HG03439 (cell line): ENCODE measurements at regions not wholly inside any gene's neighbourhood (a gene's known extent, or its start where the extent isn't known, plus 50 kb on each side); places are given as distances from the start of the nearest gene placed in this dataset.
"Not testable (repeated sequence)": the region's sequence is repeated elsewhere in the genome, so short reads cannot be mapped to it uniquely, and the experiment has no call there.

Source experiments
- ATAC-seq: cut with Tn5 transposase; IDR thresholded peaks from one replicate; pipeline ENCODE4 v1.9.1; 2021; ENCODE audit warnings: mild to moderate bottlenecking, moderate library complexity; ENCODE audit not compliant: unreplicated experiment

DNA sequence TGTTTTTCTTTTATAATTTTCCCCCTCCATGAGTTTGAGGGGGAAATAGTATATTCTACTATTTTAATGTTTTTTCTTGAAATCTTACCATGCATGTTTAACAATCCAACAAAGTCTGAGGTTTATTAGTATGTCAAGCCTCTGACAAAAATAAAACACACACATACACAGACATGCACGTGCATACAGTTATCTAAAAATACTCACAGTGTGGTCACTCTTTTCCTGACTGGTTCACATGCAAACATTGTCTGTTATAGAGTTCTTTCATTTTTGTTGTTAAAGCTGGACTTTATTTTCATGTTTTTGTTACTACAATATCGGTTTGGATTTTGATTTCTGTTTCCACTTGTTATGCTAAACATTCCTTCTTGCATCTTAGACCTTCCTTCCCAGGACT is 236.6 kb downstream of the MFSD1 start:
- ATAC-seq, result no peak

DNA sequence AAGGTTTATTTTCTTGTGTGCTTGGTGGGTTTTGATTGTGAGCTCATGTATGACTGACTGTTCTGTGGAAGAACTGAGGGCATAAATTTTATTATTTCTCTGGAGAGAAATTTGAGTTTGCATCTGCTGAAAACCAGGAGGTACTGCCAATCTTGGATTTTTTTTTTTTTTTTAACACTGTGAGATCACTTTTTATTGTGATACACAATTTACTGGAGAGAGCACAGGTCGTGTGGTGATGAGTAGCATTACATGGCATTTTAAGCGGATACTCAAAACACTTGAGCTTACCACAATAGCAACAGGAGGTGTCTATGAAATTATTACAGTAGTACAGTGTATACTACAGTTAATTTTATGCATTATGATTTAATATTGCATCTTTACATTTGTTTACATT is 237.4 kb downstream of the MFSD1 start:
- ATAC-seq, result no peak

DNA sequence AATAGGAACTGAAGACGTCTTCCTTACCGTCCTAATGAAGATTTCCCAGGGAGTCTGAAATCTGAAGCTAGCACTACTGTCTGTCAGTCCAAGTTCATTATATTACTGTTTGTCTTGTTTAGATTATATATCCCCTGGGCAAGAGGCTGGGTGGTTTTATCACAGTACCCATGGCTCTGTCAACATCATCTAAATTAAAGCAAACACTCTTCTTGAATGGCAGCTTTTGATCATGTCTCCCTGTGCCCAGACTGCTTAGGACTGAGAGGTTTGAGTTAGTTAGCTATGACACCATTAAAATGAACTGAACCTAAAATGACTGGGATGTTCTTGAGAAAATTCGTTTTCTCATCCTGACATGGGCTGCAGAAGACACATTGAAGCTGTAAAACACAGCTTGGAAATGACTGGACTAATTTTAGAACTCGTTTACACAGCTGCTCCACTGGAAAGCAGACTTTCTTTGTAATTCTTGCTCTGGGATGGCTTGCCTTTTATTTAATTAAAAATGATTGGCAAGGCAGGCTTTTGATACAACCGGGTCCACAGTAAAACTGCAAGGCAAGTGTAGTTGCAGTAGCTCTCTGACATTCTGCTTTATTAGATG is 243.5 kb downstream of the MFSD1 start:
- ATAC-seq, result no peak

DNA sequence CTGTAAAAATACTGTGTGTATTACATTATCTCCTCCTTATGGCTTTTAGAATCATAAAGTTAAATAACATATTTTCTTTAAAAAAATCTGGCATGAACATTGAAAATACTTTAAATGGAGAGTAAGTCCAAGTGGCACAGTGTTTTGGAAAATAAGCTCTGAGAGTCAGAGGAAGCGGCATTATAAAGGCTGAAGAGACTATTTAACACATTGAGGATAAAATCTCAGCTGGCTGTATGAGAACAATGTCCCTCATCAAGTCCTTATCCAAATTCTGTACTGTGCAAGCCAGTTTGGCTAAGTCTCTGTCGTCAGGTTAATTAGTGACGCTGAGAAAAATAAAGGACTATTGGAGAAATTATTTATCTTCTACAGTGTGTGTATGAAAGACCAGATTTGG is 245.5 kb downstream of the MFSD1 start:
- ATAC-seq, result no peak

DNA sequence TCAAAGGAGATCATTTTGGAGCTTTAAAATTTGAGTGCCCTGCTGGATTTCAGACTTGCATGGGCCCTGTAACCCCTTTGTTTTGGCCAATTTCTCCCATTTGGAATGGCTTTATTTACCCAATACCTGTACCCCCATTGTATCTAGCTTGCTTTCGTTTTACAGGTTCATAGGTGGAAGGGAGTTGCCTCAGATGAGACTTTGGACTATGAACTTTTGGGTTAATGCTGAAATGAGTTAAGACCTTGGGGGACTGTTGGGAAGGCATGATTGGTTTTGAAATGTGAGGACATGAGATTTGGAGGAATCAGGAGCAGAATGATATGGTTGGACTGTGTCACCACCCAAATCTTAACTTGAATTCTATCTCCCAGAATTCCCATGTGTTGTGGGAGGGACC is 250.6 kb downstream of the MFSD1 start:
- ATAC-seq, result not testable (repeated sequence)

DNA sequence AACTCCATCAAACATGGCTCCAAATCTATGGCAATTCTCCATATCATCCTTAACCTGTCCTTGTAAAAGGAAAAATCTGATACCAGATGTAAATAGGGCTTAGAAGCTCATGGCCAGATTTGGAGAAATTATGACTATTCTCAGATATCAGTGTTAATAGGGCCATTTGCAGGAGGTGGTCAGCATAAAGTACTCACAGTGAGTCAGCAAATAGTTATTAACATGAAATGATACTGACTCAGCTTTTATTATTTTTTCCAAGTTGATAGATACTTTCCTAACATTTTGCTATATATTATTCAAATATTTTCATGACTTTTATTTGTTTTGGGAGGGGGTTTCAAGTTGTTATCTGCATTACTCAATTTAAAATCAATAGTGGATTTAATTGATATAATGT is 255.8 kb downstream of the MFSD1 start:
- no peak for ATAC-seq

DNA sequence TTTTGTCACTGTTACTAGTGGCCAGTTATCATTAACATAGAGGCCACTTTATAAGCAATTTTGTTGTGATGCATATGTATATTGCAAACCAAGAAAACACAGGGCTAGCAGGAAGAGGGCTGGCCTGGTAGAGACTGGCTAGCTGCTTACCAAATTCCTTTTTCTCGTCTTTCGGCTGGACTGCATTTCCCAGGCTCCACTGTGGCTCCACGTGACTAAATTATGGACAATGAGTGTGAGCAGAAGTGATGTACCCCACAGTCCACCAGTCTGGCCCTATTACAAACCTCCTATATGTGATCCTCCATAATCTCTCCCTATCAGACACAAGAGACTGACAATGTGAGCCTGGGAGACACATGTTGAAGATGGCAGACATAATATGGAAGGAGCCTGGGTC is 257.0 kb downstream of the MFSD1 start:
- no peak for ATAC-seq

DNA sequence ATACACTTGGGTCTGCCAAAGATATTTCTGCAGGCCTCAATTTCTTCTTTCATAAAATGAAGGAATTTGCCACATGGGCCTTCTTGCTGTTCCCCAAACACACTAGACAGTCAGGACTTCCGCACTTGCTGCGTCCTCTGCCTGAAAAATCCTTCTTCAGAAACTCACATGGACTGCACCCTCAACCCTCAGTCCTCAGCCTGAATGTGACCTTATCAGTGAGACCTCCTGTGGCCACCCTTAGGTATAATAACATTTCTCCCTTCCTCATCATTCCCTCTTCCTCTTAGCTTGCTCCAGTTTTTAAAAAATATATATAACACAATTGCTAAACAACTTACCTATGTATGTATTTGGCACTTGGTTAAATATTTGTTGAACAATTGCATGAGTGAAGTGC is 257.5 kb downstream of the MFSD1 start:
- no peak for ATAC-seq

DNA sequence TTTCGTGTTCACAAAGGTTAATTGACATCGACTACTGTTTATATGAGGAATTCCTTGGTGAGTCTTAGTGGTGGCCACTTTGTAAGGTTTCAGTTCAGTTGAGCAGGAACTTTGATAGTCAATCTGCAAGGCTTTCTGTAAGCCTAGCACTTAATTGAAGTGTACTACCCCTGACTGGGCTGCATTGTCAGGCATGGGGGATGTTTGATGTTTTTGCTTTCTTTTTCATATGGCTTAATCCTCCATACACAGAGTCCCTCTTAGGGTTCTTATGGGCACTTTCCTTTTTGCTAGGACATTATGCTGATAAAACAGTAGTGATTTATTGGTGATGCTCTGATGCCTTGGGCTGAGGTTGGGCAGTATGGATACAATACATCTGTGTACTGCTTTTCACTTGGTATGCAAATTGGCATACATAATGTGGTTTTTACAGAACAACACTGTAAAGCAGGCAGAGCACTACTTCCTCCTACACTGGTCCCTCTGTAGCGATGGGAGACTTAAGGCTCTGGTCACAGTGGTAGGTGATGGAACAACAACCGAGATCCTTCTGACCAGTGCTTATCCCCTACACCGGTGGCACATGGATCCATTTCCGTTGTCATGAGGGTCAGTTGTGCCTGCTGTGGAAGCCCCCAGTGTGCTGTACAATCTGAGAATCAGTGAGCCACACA is 261.0 kb downstream of the MFSD1 start:
- no peak for ATAC-seq

DNA sequence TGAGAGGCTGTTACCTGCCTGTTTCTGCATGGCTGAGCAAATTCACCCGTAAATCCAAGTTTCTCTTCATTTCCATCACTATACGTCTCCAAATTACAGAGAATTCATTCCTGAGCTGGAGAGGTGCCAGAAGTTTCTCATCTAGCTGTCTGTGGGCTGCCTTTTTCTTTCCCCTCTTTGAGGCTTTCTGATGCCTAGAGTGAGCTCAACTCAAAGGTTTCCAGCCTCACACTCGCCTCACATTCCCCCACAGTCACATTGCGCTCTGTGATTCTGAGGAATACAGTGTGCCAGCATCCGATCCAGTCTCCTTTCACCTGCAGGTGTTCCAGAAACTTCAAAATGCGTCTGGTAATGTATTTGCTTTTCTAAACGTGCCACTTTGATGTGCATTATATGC is 267.2 kb downstream of the MFSD1 start, which contains the start of gene IQCJ:
Gene IQCJ, plus strand, starts transcription at position 229 of the 400 bp plus-strand sequence.
- ATAC-seq, result no peak

DNA sequence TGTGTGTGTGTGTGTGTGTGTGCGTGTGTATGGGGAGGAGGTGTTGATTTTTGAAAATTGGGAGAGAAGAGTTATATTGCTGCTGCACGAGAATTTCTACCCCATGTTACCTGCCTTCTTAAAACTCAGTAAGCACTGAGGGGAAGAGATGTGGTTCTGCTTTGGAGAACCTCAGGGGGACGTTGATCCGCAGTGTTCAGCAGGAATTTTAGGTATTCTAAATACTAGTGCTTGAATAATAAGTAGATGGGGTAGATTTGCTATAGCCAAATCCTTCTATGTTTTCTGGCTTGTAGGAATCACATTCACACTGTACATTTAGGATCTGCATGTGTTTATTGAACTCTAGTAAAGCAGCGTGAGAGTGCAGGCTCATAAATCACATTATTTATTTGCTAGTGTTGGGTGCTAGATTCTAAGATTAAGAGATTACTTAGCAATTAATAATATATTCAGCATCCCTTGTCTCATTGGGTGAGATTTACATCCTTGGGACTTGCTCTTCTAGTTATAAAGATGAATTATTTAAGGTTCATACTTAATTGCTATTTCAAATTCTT is 268.1 kb downstream of the MFSD1 start:
- ATAC-seq, result no peak

DNA sequence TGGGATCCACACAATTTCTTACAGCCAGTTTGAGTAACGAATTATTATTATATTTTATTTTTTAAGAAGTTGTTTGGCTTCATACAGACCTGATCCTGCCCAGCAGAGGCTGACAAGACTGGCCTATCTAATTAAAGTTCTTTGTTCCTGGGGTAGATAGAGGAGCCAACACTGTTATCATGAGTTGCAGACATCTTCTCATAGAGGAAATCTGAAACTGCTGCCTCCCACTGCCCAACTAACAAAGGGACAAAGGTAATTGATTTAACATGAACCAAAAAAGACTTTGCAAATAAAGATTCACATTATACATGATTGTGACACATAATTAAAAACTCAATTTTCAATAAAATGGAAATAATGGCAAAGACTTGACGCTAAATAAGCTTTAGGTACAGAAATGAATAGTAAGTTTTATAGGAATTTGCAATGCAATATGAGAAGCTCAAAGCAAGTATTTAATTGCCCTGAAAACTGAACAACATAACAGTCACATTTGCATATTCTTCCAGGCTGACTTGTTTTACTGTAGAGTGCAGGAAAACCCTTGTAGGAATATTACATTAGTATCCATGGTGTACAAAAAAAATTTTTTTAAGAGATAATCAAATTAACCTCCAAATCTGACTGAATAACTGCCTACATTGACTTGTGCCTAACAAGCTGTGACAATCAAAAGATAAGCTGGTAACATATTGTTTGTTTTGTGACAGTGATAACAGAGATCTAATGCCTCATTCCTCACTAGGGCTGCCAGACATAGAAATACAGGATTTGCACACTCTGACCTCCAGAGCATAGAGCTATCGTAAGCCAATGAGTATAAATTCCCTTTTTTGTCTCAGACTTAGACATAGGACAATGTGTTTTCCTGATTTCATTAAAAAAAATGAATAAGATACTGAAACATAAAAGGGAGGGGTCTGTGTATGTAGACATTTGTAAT is 273.2 kb downstream of the MFSD1 start:
- no peak for ATAC-seq

DNA sequence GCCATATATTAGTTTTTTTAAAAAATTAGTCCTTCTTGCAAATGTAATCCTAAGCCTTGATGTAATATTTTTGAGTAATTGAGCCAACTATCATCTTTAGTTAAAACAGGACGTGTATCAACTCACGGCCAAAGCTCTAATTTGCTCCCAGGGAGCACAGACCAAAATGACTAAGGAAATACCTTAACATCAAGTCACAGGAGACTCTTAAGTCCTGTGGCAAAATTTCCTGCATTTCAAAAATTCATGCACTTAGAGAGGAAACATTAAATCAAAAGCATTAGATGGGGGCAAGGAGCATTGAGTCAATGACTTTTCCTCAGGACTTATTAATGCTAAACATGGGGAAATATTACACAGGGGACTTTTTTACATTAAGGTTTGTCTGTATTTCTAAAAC is 276.0 kb downstream of the MFSD1 start:
- no peak for ATAC-seq

DNA sequence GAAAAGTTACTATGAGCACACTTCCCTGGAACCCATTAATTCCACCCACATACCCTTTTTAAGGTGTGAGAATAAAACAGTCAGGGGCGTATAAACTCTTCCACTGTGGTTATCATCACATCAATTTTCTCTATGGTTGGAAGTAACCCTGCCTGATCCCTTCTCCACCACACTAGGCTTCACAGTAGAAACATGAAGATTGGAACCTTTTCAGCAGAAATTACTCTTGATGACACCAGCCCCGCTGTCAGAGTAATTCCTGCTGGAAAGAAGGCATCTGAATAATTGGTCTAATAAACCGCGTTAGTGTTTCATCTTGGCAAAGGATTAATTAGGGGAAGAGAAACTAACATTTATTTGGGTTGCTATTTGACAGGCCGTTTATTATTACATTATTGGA is 278.4 kb downstream of the MFSD1 start:
- ATAC-seq, result no peak

DNA sequence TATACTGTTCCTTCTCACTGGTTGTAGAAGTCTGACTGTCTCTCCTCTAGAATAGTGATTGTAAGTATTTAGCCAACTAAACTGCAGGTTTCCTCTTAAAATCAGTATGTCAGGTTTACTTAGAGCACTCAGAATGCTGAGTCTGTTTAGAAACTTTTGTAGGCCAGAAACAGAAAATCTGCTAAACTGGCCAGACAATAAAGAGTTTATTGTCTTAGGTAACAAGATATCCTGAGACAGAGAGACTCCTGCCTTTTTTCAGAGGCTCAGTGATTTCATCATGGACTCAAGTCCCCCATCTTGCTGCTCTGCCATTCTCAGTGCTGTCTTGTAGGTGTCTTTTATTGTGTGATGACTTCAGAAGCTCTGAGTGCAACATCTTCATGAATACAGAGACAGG is 279.0 kb downstream of the MFSD1 start:
- ATAC-seq, result no peak

DNA sequence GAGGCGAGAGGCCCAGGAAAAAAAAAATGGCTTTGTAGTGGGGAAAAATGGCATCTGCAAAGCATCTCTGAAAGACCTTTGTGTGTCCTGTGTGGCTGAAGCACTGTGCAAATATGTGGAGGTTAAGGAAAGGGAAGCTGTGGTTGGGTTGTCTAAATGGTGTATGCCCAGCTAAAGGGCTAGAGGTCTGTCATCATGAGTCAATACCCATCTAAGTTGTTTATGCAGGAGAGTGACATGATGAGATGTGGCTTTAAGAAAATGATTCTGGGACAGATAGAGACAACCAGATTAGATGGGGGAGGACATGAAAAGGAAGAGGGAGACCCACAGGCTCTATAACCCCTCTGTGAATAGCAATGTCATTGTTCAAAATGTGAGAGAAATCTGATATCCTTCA is 280.7 kb downstream of the MFSD1 start:
- no peak for ATAC-seq

DNA sequence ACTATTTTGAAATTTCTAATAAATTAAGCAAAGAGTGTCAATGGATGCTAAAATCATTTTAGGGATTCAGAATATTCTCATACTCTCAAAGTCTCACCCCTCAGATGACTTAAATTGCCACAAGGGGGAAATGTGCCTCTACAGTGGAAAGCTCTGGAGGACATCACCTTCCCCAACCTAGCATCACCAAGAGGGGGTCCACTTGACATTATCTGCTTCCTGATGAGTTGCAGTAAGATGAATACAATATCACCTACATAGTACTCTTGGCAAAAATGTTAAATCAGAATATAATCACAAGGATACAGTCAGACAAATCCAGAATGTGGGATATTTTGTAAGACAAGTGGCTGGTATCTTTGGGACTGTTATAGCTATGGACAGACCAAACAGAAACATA is 290.1 kb downstream of the MFSD1 start:
- no peak for ATAC-seq

DNA sequence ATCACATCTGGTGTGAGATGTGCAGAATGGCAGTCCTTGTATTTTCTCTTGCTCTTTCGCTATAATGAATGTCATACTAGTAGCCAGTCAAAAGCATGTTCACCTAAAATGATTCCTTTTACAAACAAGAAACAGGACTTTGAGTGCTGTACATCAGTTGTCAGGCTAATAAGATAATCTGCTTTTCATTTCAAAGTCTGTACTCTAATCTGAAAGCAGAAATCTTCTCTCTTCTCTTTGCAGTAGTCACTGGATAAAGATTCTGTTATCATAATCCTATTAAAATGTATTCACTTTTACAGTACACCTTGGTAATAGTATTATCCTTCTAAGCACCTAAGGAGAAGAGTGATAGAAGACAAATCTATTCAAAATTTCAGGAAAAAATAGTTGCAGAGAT is 300.1 kb downstream of the MFSD1 start:
- ATAC-seq, result no peak

DNA sequence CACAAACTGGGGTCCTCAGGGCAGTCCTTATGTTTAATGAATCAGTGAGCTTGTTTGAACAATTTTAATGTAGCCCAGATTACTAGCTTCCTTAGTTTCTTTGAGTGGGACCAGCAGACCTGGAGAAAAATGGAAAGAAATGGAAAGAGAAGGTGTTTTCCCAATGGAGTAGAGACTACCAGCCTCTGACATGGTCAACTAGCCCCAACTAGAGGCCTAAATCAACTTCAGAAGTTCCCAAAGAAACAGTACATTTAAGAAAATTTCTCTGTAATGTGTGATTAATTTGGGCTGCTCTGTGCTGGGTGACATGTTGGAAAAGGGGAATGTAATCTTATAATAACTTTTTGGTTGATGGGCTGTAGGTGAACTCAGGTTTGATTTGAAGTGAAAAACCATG is 310.9 kb downstream of the MFSD1 start:
- no peak for ATAC-seq

DNA sequence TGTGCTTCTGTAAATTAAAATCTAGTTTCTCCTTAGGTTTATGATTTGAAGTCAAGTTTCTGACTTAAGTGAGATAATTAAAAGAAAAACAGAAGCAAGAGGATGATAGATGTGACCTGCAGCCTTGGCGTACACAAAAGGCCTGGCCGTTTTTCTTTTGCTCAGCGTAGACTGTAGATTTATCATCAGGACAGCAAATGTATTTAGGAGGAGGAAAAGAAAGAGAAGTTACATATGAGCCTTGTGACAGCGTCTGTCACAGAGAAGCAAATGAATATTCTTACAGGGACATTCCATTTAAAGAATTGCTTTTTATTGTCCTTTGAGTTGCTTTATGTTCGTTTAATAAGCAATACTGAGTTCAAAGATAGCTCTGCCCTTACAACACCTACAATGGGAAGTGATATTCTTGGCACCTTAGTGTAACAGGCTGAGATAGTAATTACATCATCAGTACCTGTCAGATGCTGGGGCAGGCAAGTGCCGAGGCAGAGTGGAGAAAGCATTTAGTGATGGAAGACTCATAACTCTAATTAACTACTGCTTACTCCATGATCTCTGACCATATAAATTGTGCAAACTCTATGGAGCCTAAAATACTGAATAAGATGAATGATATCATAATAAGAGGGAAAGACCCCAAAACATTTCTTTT is 311.5 kb downstream of the MFSD1 start:
- no peak for ATAC-seq

DNA sequence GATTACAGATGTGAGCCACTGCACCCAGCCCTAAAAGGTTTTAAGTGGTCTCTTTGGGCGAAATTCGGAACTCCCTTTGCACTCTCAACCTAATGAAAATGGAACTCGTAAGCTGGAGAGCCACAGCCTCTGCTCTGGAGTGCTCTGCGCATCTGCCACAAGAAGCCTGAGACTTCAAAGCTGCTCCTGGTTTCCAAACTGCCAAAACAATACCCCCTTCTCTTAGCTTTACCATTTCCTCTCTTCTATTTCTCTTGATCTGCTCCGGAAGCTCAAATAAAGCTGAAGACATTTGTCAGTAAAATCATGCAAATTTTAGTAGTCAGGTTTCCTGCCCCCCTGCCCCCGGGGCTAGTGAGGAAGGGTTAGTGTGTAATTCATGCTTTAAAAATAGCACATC is 312.7 kb downstream of the MFSD1 start:
- no peak for ATAC-seq
